Gastrocnemius medialis (tissue), 4 donors: ENCODE measurements at regions not wholly inside any gene's neighbourhood (a gene's known extent, or its start where the extent isn't known, plus 50 kb on each side); places are given as distances from the start of the nearest gene placed in this dataset.

Experiments used
- ATAC-seq, 2 donors: fragments of 150-250 bp; one replicate each; pipeline ENCODE4 v1.9.1; 2016
- DNase-seq, 2 donors: peaks; one replicate each; pipeline ENCODE4 v3.0.0-alpha.2; 2019
- H3K27ac ChIP-seq, 4 donors: fragments of 200-600 bp; sonication (generic); 1 replicate in 1 of 4; 2 replicates in 3 of 4; pipeline ENCODE4 v1.5.1; 2016 to 2018; ENCODE audit warnings: mild to moderate bottlenecking in 2 of 4, moderate library complexity in 1 of 4
- H3K27me3 ChIP-seq, 3 donors: fragments of 200-600 bp; sonication (generic) in 2 of 3; 1 replicate in 1 of 3; 2 replicates in 2 of 3; pipeline versions ENCODE4 v1.5.1 to v1.6.0; 2016 to 2019; ENCODE audit warnings: mild to moderate bottlenecking in 1 of 3, moderate library complexity in 1 of 3
- H3K36me3 ChIP-seq, 2 donors: fragments of 200-600 bp; sonication (generic) in 1 of 2; one replicate each; pipeline ENCODE4 v1.5.1; 2017 to 2018
- H3K4me1 ChIP-seq, 2 donors: fragments of 200-600 bp; sonication (generic) in 1 of 2; one replicate each; pipeline ENCODE4 v1.5.1; 2016 to 2017; ENCODE audit warnings: mild to moderate bottlenecking in 2 of 2
- H3K4me3 ChIP-seq, 4 donors: fragments of 200-600 bp; sonication (generic) in 3 of 4; 1 replicate in 1 of 4; 2 replicates in 3 of 4; pipeline ENCODE4 v1.5.1; 2016 to 2019; ENCODE audit warnings: mild to moderate bottlenecking in 2 of 4
- H3K9me3 ChIP-seq, 3 donors: fragments of 200-600 bp; sonication (generic) in 2 of 3; 1 replicate in 1 of 3; 2 replicates in 2 of 3; pipeline ENCODE4 v1.5.1; 2016 to 2019
- CTCF ChIP-seq, 5 experiments: fragments of 450-650 bp in 3 of 5; fragments of 200-600 bp in 2 of 5; sonication (generic) in 2 of 5; IDR thresholded peaks in 4 of 5; conservative IDR thresholded peaks in 1 of 5; 1 replicate in 4 of 5; 2 replicates in 1 of 5; pipeline ENCODE4 v1.5.1; 2016 to 2019; ENCODE audit warnings: antibody characterized with exemption in 5 of 5, mild to moderate bottlenecking in 3 of 5, moderate library complexity in 3 of 5
- POLR2A ChIP-seq, 2 donors: fragments of 450-650 bp; IDR thresholded peaks; one replicate each; pipeline ENCODE4 v1.6.1; 2017; ENCODE audit warnings: antibody characterized with exemption in 2 of 2, mild to moderate bottlenecking in 2 of 2, moderate library complexity in 2 of 2
- in situ Hi-C, 4 donors: fragments of 200-750 bp; cut with MboI; loops; one replicate each; pipeline versions ENCODE4 v1.15.0 to v1.8.0; 2017; ENCODE audit warnings: low sequenced_read_pairs in 4 of 4
- intact Hi-C: fragments of 100-400 bp; cut with DNase I; formaldehyde crosslinking; loops from one replicate; pipeline ENCODE4 v1.15.1; 2023; ENCODE audit warnings: low total_unique reads

GRCh38 chr2:160913323-160913722, 246.9 kb upstream of the TANK start:
- no peak overlapping the region for H3K4me3 ChIP-seq
- no peak for TF ChIP-seq CTCF (IDR thresholded peaks at IDR 0.05 in 4 of 5, conservative IDR thresholded peaks at IDR 0.05 in 1 of 5)
- TF ChIP-seq POLR2A (IDR thresholded peaks at IDR 0.05), result no peak
- no peak overlapping the region for H3K27ac ChIP-seq
- intact Hi-C loops, result no loop called here
- H3K4me1 ChIP-seq, result no peaks in the 10 kb centered on the region
- no peaks in the 10 kb centered on the region for H3K36me3 ChIP-seq
- no peaks in the 10 kb centered on the region for H3K27me3 ChIP-seq
- no peaks in the 10 kb centered on the region for H3K9me3 ChIP-seq
- ATAC-seq, result no peak
- in situ Hi-C loops, result no loop called here
- DNase-seq, result no peak

GRCh38 chr2:160914217-160914616, 246.0 kb upstream of the TANK start:
- Histone ChIP-seq H3K4me3 (no peak overlapping the region), H3K4me1 (peaks cover 0 to 2% of the 10 kb centered on the region in 2 donors), H3K36me3 (no peaks in the 10 kb centered on the region), H3K9me3 (no peaks in the 10 kb centered on the region), H3K27ac (no peak overlapping the region), H3K27me3 (no peaks in the 10 kb centered on the region)
- no peak for ATAC-seq
- intact Hi-C loops, result no loop called here
- TF ChIP-seq CTCF (IDR thresholded peaks at IDR 0.05 in 4 of 5, conservative IDR thresholded peaks at IDR 0.05 in 1 of 5) (no peak), POLR2A (IDR thresholded peaks at IDR 0.05) (no peak)
- in situ Hi-C loops, result no loop called here
- no peak for DNase-seq

- Histone ChIP-seq H3K9me3 (no peaks in the 10 kb centered on the region), H3K27me3 (no peaks in the 10 kb centered on the region), H3K27ac (no peak overlapping the region), H3K4me3 (no peak overlapping the region), H3K36me3 (no peaks in the 10 kb centered on the region), H3K4me1 (peaks cover 6 to 7% of the 10 kb centered on the region in 2 donors)
- no peak for ATAC-seq
- intact Hi-C loops (no loop called here), in situ Hi-C loops (no loop called here)
- no peak for DNase-seq
- TF ChIP-seq CTCF (IDR thresholded peaks at IDR 0.05 in 4 of 5, conservative IDR thresholded peaks at IDR 0.05 in 1 of 5) (no peak), POLR2A (IDR thresholded peaks at IDR 0.05) (no peak)
Measured at GRCh38 chr2:160916300-160916699, 243.9 kb upstream of the TANK start.

- TF ChIP-seq CTCF (IDR thresholded peaks at IDR 0.05 in 4 of 5, conservative IDR thresholded peaks at IDR 0.05 in 1 of 5) (no peak), POLR2A (IDR thresholded peaks at IDR 0.05) (no peak)
- intact Hi-C loops, result no loop called here
- no peaks in the 10 kb centered on the region for H3K9me3 ChIP-seq
- in situ Hi-C loops, result no loop called here
- no peak for DNase-seq
- no peak overlapping the region for H3K27ac ChIP-seq
- no peak overlapping the region for H3K4me3 ChIP-seq
- no peaks in the 10 kb centered on the region for H3K27me3 ChIP-seq
- peaks cover 9 to 14% of the 10 kb centered on the region in 2 donors for H3K4me1 ChIP-seq
- H3K36me3 ChIP-seq, result no peaks in the 10 kb centered on the region
- no peak for ATAC-seq
Measured at GRCh38 chr2:160917850-160918249, 242.4 kb upstream of the TANK start.

- ATAC-seq, result no peak
- intact Hi-C loops (no loop called here), in situ Hi-C loops (no loop called here)
- Histone ChIP-seq H3K36me3 (no peaks in the 10 kb centered on the region), H3K4me3 (no peak overlapping the region), H3K27ac (no peak overlapping the region), H3K27me3 (no peaks in the 10 kb centered on the region), H3K9me3 (no peaks in the 10 kb centered on the region), H3K4me1 (peaks cover 9 to 14% of the 10 kb centered on the region in 2 donors)
- DNase-seq, result no peak
- TF ChIP-seq CTCF (IDR thresholded peaks at IDR 0.05 in 4 of 5, conservative IDR thresholded peaks at IDR 0.05 in 1 of 5), result no peak
- TF ChIP-seq POLR2A (IDR thresholded peaks at IDR 0.05), result no peak
Measured at GRCh38 chr2:160918258-160918657, 242.0 kb upstream of the TANK start.
